NCI-H2227 treated with DMSO at 0.1 percent for 48 hours (cell line): ENCODE measurements at regions not wholly inside any gene's neighbourhood (a gene's known extent, or its start where the extent isn't known, plus 50 kb on each side); places are given as distances from the start of the nearest gene placed in this dataset.
"Not testable (repeated sequence)": the region's sequence is repeated elsewhere in the genome, so short reads cannot be mapped to it uniquely, and the experiment has no call there.

Source experiments
- DNase-seq: peaks from one replicate; lab custom pipeline; 2025; lab: John Stamatoyannopoulos, UW

- no peak for DNase-seq
Measured at GRCh38 chr6:50337532-50338122, 287.9 kb upstream of the DEFB112 start.

GRCh38 chr6:50353603-50354002 lies 303.9 kb upstream of the DEFB112 start:
- no peak for DNase-seq

GRCh38 chr6:50358113-50358512 lies 308.4 kb upstream of the DEFB112 start:
- no peak for DNase-seq

GRCh38 chr6:50361641-50362331 lies 312.1 kb upstream of the DEFB112 start:
- DNase-seq, result no peak

- no peak for DNase-seq
Measured at GRCh38 chr6:50362706-50363105, 313.0 kb upstream of the DEFB112 start.

- no peak for DNase-seq
Measured at GRCh38 chr6:50369996-50370395, 320.3 kb upstream of the DEFB112 start.

GRCh38 chr6:50380406-50381098 lies 330.8 kb upstream of the DEFB112 start:
- DNase-seq, result no peak

- no peak for DNase-seq
Measured at GRCh38 chr6:50381099-50381415, 331.3 kb upstream of the DEFB112 start.

- no peak for DNase-seq
Measured at GRCh38 chr6:50390416-50390815, 322.9 kb upstream of the TFAP2D start.

- not testable (repeated sequence) for DNase-seq
Measured at GRCh38 chr6:50394139-50394538, 319.2 kb upstream of the TFAP2D start.

GRCh38 chr6:50404643-50405042 lies 308.7 kb upstream of the TFAP2D start:
- no peak for DNase-seq

GRCh38 chr6:50410579-50410978 lies 302.7 kb upstream of the TFAP2D start:
- no peak for DNase-seq

GRCh38 chr6:50421041-50421440 lies 292.3 kb upstream of the TFAP2D start:
- DNase-seq, result peak; percentile 15

- no peak for DNase-seq
Measured at GRCh38 chr6:50427267-50427666, 286.1 kb upstream of the TFAP2D start.

- DNase-seq, result no peak
Measured at GRCh38 chr6:50437901-50438300, 275.4 kb upstream of the TFAP2D start.

GRCh38 chr6:50442531-50443040 lies 270.7 kb upstream of the TFAP2D start:
- no peak for DNase-seq

- DNase-seq, result no peak
Measured at GRCh38 chr6:50443144-50443543, 270.2 kb upstream of the TFAP2D start.

GRCh38 chr6:50449128-50449527 lies 264.2 kb upstream of the TFAP2D start:
- DNase-seq, result no peak

GRCh38 chr6:50451826-50452400 lies 261.4 kb upstream of the TFAP2D start:
- no peak for DNase-seq

- no peak for DNase-seq
Measured at GRCh38 chr6:50455029-50455428, 258.3 kb upstream of the TFAP2D start.

GRCh38 chr6:50457351-50457750 lies 256.0 kb upstream of the TFAP2D start:
- no peak for DNase-seq

- no peak for DNase-seq
Measured at GRCh38 chr6:50461696-50462095, 251.6 kb upstream of the TFAP2D start.

- DNase-seq, result no peak
Measured at GRCh38 chr6:50463931-50464330, 249.4 kb upstream of the TFAP2D start.
